ENCODE measurements at regions not wholly inside any gene's neighbourhood (a gene's known extent, or its start where the extent isn't known, plus 50 kb on each side); places are given as distances from the start of the nearest gene placed in this dataset.

DNA sequence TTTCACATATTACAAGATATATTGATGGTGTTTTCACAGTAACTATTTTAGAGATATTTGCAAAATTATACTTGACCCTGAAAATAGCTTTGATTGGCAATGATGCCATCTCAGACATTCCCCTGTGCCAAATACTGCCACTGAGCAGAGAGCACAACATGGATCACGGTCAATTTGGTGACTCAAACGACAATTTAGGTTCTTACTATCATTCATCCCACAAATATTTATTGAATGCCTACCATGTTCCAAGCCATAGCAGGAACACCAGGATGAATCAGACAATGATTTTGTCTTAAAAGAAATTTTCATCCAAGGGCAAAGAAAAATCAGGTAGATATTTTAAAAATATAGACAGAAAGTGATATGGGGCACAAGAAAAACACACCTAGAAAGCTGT, 153.2 kb upstream of the ADO start:
- Histone ChIP-seq H3K27me3 (replicated peaks; ENCODE audit: insufficient read depth) (no peaks in the 10 kb centered on the region), H3K4me3 (no peak overlapping the region), H3K27ac (no peak overlapping the region), H3K36me3 (no peaks in the 10 kb centered on the region), H3K4me1 (ENCODE audit: control insufficient read depth in 1 of 2, low read depth in 2 of 2) (no peaks in the 10 kb centered on the region), H3K9me3 (no peaks in the 10 kb centered on the region)
- ATAC-seq (ENCODE audit: insufficient number of reproducible peaks, low FRiP score, low read depth), result no peak
- TF ChIP-seq, protein P1, sequence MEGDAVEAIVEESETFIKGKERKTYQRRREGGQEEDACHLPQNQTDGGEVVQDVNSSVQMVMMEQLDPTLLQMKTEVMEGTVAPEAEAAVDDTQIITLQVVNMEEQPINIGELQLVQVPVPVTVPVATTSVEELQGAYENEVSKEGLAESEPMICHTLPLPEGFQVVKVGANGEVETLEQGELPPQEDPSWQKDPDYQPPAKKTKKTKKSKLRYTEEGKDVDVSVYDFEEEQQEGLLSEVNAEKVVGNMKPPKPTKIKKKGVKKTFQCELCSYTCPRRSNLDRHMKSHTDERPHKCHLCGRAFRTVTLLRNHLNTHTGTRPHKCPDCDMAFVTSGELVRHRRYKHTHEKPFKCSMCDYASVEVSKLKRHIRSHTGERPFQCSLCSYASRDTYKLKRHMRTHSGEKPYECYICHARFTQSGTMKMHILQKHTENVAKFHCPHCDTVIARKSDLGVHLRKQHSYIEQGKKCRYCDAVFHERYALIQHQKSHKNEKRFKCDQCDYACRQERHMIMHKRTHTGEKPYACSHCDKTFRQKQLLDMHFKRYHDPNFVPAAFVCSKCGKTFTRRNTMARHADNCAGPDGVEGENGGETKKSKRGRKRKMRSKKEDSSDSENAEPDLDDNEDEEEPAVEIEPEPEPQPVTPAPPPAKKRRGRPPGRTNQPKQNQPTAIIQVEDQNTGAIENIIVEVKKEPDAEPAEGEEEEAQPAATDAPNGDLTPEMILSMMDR (IDR thresholded peaks at IDR 0.05), result no peak
- no peak for DNase-seq (ENCODE audit: low spot score)

DNA sequence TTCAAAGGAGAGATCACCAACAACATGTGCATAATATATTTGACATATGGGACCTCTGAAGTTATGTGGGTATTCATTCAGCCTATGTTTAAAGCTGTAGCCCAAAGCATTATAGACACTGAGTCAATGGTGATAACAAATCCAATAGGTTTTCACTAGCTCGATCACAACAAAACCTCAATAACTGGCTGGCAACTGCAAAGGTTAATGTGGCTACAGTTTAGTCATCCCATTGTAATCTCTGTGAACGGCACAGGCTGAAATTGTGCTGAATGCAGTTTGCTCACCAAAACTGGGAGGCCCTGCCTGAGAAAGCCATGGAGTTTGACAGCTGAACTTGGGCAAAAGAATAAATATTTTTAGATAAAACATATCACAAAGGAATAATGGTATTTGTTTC, 152.4 kb upstream of the ADO start:
- TF ChIP-seq, protein P1 (IDR thresholded peaks at IDR 0.05), result no peak
- H3K4me1 ChIP-seq (ENCODE audit: control insufficient read depth in 1 of 2, low read depth in 2 of 2), result peaks cover 0 to 4% of the 10 kb centered on the region in 2 donors
- ATAC-seq (ENCODE audit: insufficient number of reproducible peaks, low FRiP score, low read depth) (no peak), DNase-seq (ENCODE audit: low spot score) (no peak)
- no peaks in the 10 kb centered on the region for H3K9me3 ChIP-seq
- H3K4me3 ChIP-seq, result no peak overlapping the region
- no peaks in the 10 kb centered on the region for H3K36me3 ChIP-seq
- no peaks in the 10 kb centered on the region for H3K27me3 ChIP-seq (replicated peaks; ENCODE audit: insufficient read depth)
- H3K27ac ChIP-seq, result no peak overlapping the region

DNA sequence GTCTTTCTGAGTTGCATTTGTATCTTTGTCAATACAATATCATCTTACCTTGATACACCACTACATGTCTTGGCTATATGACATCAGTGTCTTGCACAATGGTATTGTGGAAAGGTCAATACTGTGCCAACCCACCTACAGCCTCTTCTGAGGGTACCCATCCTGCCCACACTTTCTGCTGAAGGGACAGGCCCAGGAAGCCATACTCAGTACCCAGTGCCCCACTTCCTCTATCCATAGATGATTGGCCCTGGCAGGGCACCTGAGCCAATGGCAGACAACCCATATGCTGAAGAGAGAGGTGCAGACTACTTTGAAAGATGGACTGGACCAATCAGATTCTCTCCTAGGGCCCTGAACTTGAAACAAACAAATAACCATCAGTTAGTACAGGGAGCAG, 152.0 kb upstream of the ADO start:
- no peak for ATAC-seq (ENCODE audit: insufficient number of reproducible peaks, low FRiP score, low read depth)
- Histone ChIP-seq H3K27ac (no peak overlapping the region), H3K9me3 (no peaks in the 10 kb centered on the region), H3K4me1 (ENCODE audit: control insufficient read depth in 1 of 2, low read depth in 2 of 2) (peaks cover 0 to 8% of the 10 kb centered on the region in 2 donors), H3K27me3 (replicated peaks; ENCODE audit: insufficient read depth) (no peaks in the 10 kb centered on the region), H3K36me3 (no peaks in the 10 kb centered on the region), H3K4me3 (no peak overlapping the region)
- TF ChIP-seq, protein P1 (IDR thresholded peaks at IDR 0.05), result no peak
- DNase-seq (ENCODE audit: low spot score), result no peak

DNA sequence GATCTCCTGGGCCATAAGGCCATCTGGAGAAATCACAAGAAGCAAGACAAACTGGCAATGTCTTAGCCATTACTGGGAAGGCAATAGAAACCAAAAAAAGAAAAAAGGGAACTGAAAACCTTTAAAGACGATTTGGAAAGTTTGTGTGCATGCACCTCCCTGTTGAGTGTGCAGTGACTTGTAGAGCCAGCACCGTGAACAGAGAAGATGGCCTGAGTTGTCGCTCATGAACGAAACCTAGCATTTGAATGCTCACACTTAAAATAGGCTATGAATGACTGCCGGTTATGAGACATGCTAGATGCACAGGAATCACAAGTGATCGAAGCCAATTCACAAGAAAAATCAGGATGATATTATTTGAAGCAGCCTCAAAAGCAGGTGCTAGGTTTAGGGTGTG, 151.3 kb upstream of the ADO start:
- H3K4me3 ChIP-seq, result no peak overlapping the region
- H3K36me3 ChIP-seq, result no peaks in the 10 kb centered on the region
- H3K27ac ChIP-seq, result no peak overlapping the region
- peaks cover 0 to 12% of the 10 kb centered on the region in 2 donors for H3K4me1 ChIP-seq (ENCODE audit: control insufficient read depth in 1 of 2, low read depth in 2 of 2)
- no peaks in the 10 kb centered on the region for H3K9me3 ChIP-seq
- DNase-seq (ENCODE audit: low spot score), result no peak
- H3K27me3 ChIP-seq (replicated peaks; ENCODE audit: insufficient read depth), result no peaks in the 10 kb centered on the region
- ATAC-seq (ENCODE audit: insufficient number of reproducible peaks, low FRiP score, low read depth), result no peak
- TF ChIP-seq, protein P1 (IDR thresholded peaks at IDR 0.05), result no peak

DNA sequence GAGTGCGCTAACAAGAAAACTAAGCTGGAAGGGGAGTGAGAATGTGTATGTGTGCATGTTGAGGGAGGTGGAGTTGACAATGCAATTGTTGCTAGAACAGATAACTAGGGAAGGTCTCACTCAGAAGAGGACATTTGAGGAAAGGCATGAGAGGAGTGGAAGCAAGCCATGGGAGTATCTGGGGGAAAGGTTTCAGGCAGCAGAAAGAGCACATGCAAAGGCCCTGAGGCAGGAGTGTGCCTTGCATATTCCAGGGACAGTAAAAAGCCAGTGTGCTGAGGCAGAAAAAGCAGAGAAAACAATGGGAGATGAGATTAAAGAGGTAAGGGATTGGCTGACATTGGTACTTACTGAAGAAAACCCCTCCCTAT, 149.6 kb upstream of the ADO start:
- no peak for DNase-seq (ENCODE audit: low spot score)
- H3K4me3 ChIP-seq, result no peak overlapping the region
- TF ChIP-seq, protein P1 (IDR thresholded peaks at IDR 0.05), result no peak
- no peak for ATAC-seq (ENCODE audit: insufficient number of reproducible peaks, low FRiP score, low read depth)
- H3K27me3 ChIP-seq (replicated peaks; ENCODE audit: insufficient read depth), result no peaks in the 10 kb centered on the region
- H3K27ac ChIP-seq, result no peak overlapping the region
- no peaks in the 10 kb centered on the region for H3K36me3 ChIP-seq
- H3K9me3 ChIP-seq, result no peaks in the 10 kb centered on the region
- H3K4me1 ChIP-seq (ENCODE audit: control insufficient read depth in 1 of 2, low read depth in 2 of 2), result peaks cover 0 to 12% of the 10 kb centered on the region in 2 donors

Measured in thoracic aorta (tissue), 2 donors.